A549 (cell line): ENCODE measurements at regions not wholly inside any gene's neighbourhood (a gene's known extent, or its start where the extent isn't known, plus 50 kb on each side); places are given as distances from the start of the nearest gene placed in this dataset.
"Not testable (repeated sequence)": the region's sequence is repeated elsewhere in the genome, so short reads cannot be mapped to it uniquely, and the experiment has no call there.

Experiments
- ATAC-seq, 2 experiments: fragments of 200-7000 bp in 1 of 2; fragments of >200 bp in 1 of 2; cut with Nextera tagmentation in 1 of 2; cut with Tn5 transposase in 1 of 2; 3 replicates each; pipeline versions ENCODE4 v1.8.0 to v1.9.1; 2018 to 2020; ENCODE audit warnings: mild to moderate bottlenecking in 1 of 2, moderate library complexity in 1 of 2
- CTCF ChIA-PET: fragments of 300-600 bp; sonication (Branson Sonifier 250); formaldehyde crosslinking; extraction: SDS; loops from one replicate; lab custom pipeline; 2021; ENCODE audit warnings: antibody characterized with exemption, inconsistent platforms; lab: Yijun Ruan, JAX
- POLR2A ChIA-PET: fragments of 350-600 bp; formaldehyde crosslinking; extraction: SDS; loops from one replicate; lab custom pipeline; 2021; ENCODE audit warnings: antibody characterized with exemption, inconsistent platforms; lab: Yijun Ruan, JAX
- DNase-seq, 2 experiments: peaks; one replicate each; pipeline versions ENCODE4 v3.0.0 to v3.0.0-alpha.2; 2011 to 2016; ENCODE audit warnings: low read depth in 1 of 2, low spot score in 1 of 2
- FAIRE-seq: peaks from 2 replicates; lab custom pipeline; 2011; peaks lifted over from hg19 to GRCh38; lab: Jason Lieb, UNC
- H3K27ac ChIP-seq, 2 experiments: fragments of >200 bp; sonication (Bioruptor Twin); formaldehyde crosslinking; 3 replicates each; pipeline ENCODE4 v1.5.1; 2016 to 2017
- H3K4me1 ChIP-seq: fragments of >200 bp; sonication (Bioruptor Twin); formaldehyde crosslinking; 3 replicates; pipeline ENCODE4 v1.6.1; 2016
- H3K4me2 ChIP-seq: fragments of >200 bp; sonication (Bioruptor Twin); formaldehyde crosslinking; 3 replicates; pipeline ENCODE4 v1.6.1; 2016
- H3K4me3 ChIP-seq: fragments of >200 bp; sonication (Bioruptor Twin); formaldehyde crosslinking; 3 replicates; pipeline ENCODE4 v1.5.1; 2016
- H3K9me3 ChIP-seq: fragments of >200 bp; sonication (Bioruptor Twin); formaldehyde crosslinking; 3 replicates; pipeline ENCODE4 v1.6.1; 2016
- BHLHE40 ChIP-seq: IDR thresholded peaks from 2 replicates; pipeline ENCODE4 v1.6.1; 2012; ENCODE audit warnings: low read depth, low read length, inconsistent platforms
- CBX2 ChIP-seq: fragments of 200-600 bp; sonication (generic); IDR thresholded peaks from 2 replicates; pipeline ENCODE4 v1.6.1; 2016; ENCODE audit warnings: low read depth, mild to moderate bottlenecking, borderline replicate concordance
- CEBPB ChIP-seq, 2 experiments: fragments of >200 bp in 1 of 2; sonication (Bioruptor Twin) in 1 of 2; formaldehyde crosslinking in 1 of 2; IDR thresholded peaks; 2 replicates each; pipeline ENCODE4 v1.6.1; 2012 to 2016
- EHF ChIP-seq: fragments of 250-450 bp; sonication (Bioruptor Pico); IDR thresholded peaks from 2 replicates; pipeline ENCODE4 v1.5.0; 2020; ENCODE audit warnings: mild to moderate bottlenecking
- EP300 ChIP-seq, 2 experiments: fragments of >200 bp; sonication (Bioruptor Twin); formaldehyde crosslinking; IDR thresholded peaks; 2 replicates in 1 of 2; 3 replicates in 1 of 2; pipeline ENCODE4 v1.6.1; 2016 to 2017
- ESRRA ChIP-seq: fragments of 150-350 bp; IDR thresholded peaks from 2 replicates; pipeline ENCODE4 v1.6.1; 2014; ENCODE audit warnings: mild to moderate bottlenecking, low read length, borderline replicate concordance
- HOXA7 ChIP-seq: fragments of 250-450 bp; sonication (Bioruptor Pico); IDR thresholded peaks from 2 replicates; pipeline ENCODE4 v1.5.0; 2020; ENCODE audit warnings: mild to moderate bottlenecking, moderate library complexity
- JUN ChIP-seq, 2 experiments: fragments of >200 bp; sonication (Bioruptor Twin); formaldehyde crosslinking; IDR thresholded peaks; 2 replicates in 1 of 2; 3 replicates in 1 of 2; pipeline ENCODE4 v1.6.1; 2016 to 2017
- JUNB ChIP-seq: fragments of >200 bp; sonication (Bioruptor Twin); formaldehyde crosslinking; IDR thresholded peaks from 2 replicates; pipeline ENCODE4 v1.6.1; 2016
- KDM5A ChIP-seq: fragments of 200-600 bp; sonication (generic); IDR thresholded peaks from 2 replicates; pipeline ENCODE4 v1.6.1; 2016; ENCODE audit warnings: antibody characterized with exemption, mild to moderate bottlenecking
- POLR2AphosphoS2 ChIP-seq: conservative IDR thresholded peaks from 2 replicates; pipeline ENCODE4 v1.6.1; 2012; ENCODE audit warnings: low read length, improper control_type of control experiment, inconsistent platforms
- RAD21 ChIP-seq, 2 experiments: fragments of >200 bp in 1 of 2; sonication (Bioruptor Twin) in 1 of 2; formaldehyde crosslinking in 1 of 2; IDR thresholded peaks in 1 of 2; conservative IDR thresholded peaks in 1 of 2; 2 replicates in 1 of 2; 3 replicates in 1 of 2; pipeline ENCODE4 v1.6.1; 2012 to 2018; ENCODE audit warnings: inconsistent platforms in 1 of 2
- RNF2 ChIP-seq: fragments of 200-600 bp; sonication (generic); IDR thresholded peaks from 2 replicates; pipeline ENCODE4 v1.6.1; 2016; ENCODE audit warnings: low read depth, mild to moderate bottlenecking, antibody characterized with exemption, moderate library complexity, borderline replicate concordance
- SMC3 ChIP-seq: fragments of >200 bp; sonication (Bioruptor Twin); formaldehyde crosslinking; IDR thresholded peaks from 3 replicates; pipeline ENCODE4 v1.6.1; 2018; ENCODE audit warnings: inconsistent platforms
- TP53 ChIP-seq: fragments of 250-450 bp; sonication (Bioruptor Pico); IDR thresholded peaks from 2 replicates; pipeline ENCODE4 v1.5.0; 2021; ENCODE audit warnings: mild to moderate bottlenecking, moderate library complexity
- ZC3H11A ChIP-seq: fragments of 450-650 bp; IDR thresholded peaks from 2 replicates; pipeline ENCODE4 v1.6.1; 2014; ENCODE audit warnings: antibody characterized with exemption, mild to moderate bottlenecking
- ZNF302 ChIP-seq: fragments of 250-450 bp; sonication (Bioruptor Pico); IDR thresholded peaks from 2 replicates; pipeline ENCODE4 v1.9.0; 2021; ENCODE audit warnings: inconsistent platforms, mild to moderate bottlenecking, moderate library complexity
- WGBS: methylation state at CpG from one replicate; pipeline ENCODE4 v1.1.6; 2017; ENCODE audit errors: missing lambda C conversion rate; 5-methylcytosine and 5-hydroxymethylcytosine counted together
- TF ChIP-seq, protein P1 (sequence below): fragments of 250-450 bp; sonication (Bioruptor Pico); IDR thresholded peaks from 2 replicates; pipeline ENCODE4 v1.5.0; 2020; ENCODE audit warnings: low read depth, mild to moderate bottlenecking, moderate library complexity
- TF ChIP-seq, protein P2 (sequence below): fragments of 150-350 bp; IDR thresholded peaks from 2 replicates; pipeline ENCODE4 v1.6.1; 2014; ENCODE audit warnings: low read depth, mild to moderate bottlenecking, low read length
- TF ChIP-seq, protein P3 (sequence below): IDR thresholded peaks from 2 replicates; pipeline ENCODE4 v1.6.1; 2012

DNA sequence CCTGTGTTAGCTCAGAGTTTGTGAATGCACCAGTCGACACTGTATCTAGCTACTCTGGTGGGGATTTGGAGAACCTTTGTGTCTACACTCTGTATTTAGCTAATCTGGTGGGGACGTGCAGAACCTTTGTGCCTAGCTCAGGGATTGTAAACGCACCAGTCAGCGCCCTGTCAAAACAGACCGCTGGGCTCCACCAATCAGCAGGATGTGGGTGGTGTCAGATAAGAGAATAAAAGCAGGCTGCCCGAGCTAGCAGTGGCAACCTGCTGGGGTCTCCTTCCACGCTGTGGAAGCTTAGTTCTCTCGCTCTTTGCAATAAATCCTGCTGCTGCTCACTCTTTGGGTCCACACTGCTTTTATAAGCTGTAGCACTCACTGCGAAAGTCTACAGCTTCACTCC lies 324.2 kb downstream of the RAD51AP2 start:
- WGBS: 41% methylated on average over 9 of the region's 9 CpGs
- Histone ChIP-seq H3K4me2 (no peak overlapping the region), H3K4me3 (no peak overlapping the region), H3K27ac (no peak overlapping the region)
- TF ChIP-seq BHLHE40: no peak
- TF ChIP-seq KDM5A: no peak
- TF ChIP-seq JUN (IDR thresholded peaks at IDR 0.05): no peak
- TF ChIP-seq RAD21 (conservative IDR thresholded peaks at IDR 0.05 in 1 of 2, IDR thresholded peaks at IDR 0.05 in 1 of 2): no peak
- no peak for TF ChIP-seq CBX2
- TF ChIP-seq POLR2AphosphoS2: no peak
- no peak for TF ChIP-seq ZNF302 (CRISPR knock-in tag)
- no peak for TF ChIP-seq ESRRA
- TF ChIP-seq JUNB: no peak
- TF ChIP-seq EHF (CRISPR knock-in tag): no peak
- TF ChIP-seq, protein P1, sequence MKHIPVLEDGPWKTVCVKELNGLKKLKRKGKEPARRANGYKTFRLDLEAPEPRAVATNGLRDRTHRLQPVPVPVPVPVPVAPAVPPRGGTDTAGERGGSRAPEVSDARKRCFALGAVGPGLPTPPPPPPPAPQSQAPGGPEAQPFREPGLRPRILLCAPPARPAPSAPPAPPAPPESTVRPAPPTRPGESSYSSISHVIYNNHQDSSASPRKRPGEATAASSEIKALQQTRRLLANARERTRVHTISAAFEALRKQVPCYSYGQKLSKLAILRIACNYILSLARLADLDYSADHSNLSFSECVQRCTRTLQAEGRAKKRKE (CRISPR knock-in tag): no peak
- no peak for TF ChIP-seq RNF2
- no peak for TF ChIP-seq TP53 (CRISPR knock-in tag)
- TF ChIP-seq, protein P2, sequence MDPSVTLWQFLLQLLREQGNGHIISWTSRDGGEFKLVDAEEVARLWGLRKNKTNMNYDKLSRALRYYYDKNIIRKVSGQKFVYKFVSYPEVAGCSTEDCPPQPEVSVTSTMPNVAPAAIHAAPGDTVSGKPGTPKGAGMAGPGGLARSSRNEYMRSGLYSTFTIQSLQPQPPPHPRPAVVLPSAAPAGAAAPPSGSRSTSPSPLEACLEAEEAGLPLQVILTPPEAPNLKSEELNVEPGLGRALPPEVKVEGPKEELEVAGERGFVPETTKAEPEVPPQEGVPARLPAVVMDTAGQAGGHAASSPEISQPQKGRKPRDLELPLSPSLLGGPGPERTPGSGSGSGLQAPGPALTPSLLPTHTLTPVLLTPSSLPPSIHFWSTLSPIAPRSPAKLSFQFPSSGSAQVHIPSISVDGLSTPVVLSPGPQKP: no peak
- TF ChIP-seq, all 56 proteins: peak for 0
- ATAC-seq: no peak
- no peaks in the 10 kb centered on the region for H3K4me1 ChIP-seq
- DNase-seq: no peak
- CTCF ChIA-PET: no interaction called here
- no peaks in the 10 kb centered on the region for H3K9me3 ChIP-seq
- POLR2A ChIA-PET: no interaction called here
- FAIRE-seq: no peak

DNA sequence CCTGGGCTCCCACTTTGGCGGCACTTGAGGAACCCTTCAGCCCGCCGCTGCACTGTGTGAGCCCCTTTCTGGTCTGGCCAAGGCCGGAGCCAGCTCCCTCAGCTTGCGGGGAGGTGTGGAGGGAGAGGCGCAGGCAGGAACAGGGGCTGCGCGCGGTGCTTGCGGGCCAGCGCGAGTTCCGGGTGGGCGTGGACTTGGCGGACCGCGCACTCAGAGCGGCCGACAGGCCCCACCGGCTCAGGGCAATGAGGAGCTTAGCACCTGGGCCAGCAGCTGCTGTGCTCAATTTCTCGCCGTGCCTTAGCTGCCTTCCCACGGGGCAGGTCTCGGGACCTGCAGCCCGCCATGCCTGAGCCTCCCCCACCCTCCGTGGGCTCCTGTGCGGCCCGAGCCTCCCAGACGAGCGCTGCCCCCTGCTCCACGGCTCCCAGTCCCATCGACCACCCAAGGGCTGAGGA lies 324.8 kb downstream of the RAD51AP2 start:
- FAIRE-seq: not testable (repeated sequence)

DNA sequence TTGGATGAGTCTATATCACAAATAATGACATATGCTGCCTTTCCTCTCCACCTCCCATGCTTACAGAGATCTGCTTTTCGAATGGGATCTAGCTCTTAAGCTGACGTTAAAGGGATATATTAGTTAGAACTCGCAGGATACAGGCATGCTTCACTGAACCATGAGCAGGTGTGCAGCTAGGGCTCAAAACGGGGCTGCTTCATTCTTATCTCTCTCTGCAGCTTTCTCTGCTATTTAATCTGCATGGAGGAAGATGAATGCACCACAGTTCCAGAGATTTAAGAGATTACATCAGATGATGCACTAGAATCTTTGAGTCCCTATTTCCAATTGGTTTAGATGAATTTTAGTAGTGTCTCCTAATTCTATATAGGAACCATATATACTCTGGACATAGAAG lies 327.0 kb downstream of the RAD51AP2 start:
- POLR2A ChIA-PET: no interaction called here
- Histone ChIP-seq H3K4me3 (no peak overlapping the region), H3K9me3 (no peaks in the 10 kb centered on the region), H3K27ac (no peak overlapping the region), H3K4me2 (no peak overlapping the region), H3K4me1 (no peaks in the 10 kb centered on the region)
- no peak for DNase-seq
- no peak for FAIRE-seq
- WGBS: 31% methylated on average over 4 of the region's 4 CpGs
- no peak for TF ChIP-seq EP300 (IDR thresholded peaks at IDR 0.05)
- no peak for TF ChIP-seq SMC3
- no peak for TF ChIP-seq ZNF302 (CRISPR knock-in tag)
- TF ChIP-seq CEBPB (IDR thresholded peaks at IDR 0.05): no peak
- TF ChIP-seq ESRRA: no peak
- no peak for ATAC-seq
- CTCF ChIA-PET: no interaction called here

More for the DNA sequence above, 324.8 kb downstream of the RAD51AP2 start:
- POLR2A ChIA-PET, ATAC-seq, DNase-seq, H3K4me2 ChIP-seq, H3K9me3 ChIP-seq, H3K4me1 ChIP-seq, CTCF ChIA-PET, H3K4me3 ChIP-seq, H3K27ac ChIP-seq: not testable (repeated sequence)
- 78% methylated on average over 22 of the region's 32 CpGs for WGBS

DNA sequence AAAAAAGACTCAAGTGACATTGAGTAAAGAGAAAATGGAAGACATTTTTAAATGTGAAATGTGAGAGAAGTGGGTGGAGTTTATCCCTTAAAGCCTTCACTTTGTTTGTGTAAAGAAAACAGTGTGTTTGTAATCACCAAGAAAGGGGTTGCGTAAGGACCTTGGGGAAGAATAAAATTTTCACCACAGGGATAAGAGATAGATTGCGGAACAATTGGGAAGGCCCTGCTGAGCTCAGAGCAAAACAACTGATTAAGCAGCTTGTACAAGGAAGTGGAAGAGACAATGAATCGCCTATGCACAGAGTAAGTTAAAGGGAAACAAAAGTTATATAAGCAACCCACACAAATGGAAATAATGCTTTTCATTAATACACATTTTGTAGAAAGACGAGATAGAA lies 327.7 kb downstream of the RAD51AP2 start:
- H3K27ac ChIP-seq: no peak overlapping the region
- H3K4me1 ChIP-seq: no peaks in the 10 kb centered on the region
- TF ChIP-seq ZC3H11A: no peak
- TF ChIP-seq CEBPB (IDR thresholded peaks at IDR 0.05): peak; percentile 33 to 36; a peak in 2 of 4 replicates
- no peak for TF ChIP-seq HOXA7 (CRISPR knock-in tag)
- TF ChIP-seq, protein P3, sequence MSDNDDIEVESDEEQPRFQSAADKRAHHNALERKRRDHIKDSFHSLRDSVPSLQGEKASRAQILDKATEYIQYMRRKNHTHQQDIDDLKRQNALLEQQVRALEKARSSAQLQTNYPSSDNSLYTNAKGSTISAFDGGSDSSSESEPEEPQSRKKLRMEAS: no peak
- TF ChIP-seq, protein P2: no peak
- no peak for ATAC-seq
- no peak overlapping the region for H3K4me2 ChIP-seq
- H3K9me3 ChIP-seq: no peaks in the 10 kb centered on the region
- POLR2A ChIA-PET: no interaction called here
- CTCF ChIA-PET: interaction anchor here (1.1 kb wide), 1 partner anchor 18 kb away, joined by 4 read pairs; no protein-coding TSS in a partner anchor
- no peak for DNase-seq
- FAIRE-seq: no peak
- no peak overlapping the region for H3K4me3 ChIP-seq
- 48% methylated on average over 4 of the region's 4 CpGs for WGBS
